NT2/D1 (cell line): ENCODE measurements at regions not wholly inside any gene's neighbourhood (a gene's known extent, or its start where the extent isn't known, plus 50 kb on each side); places are given as distances from the start of the nearest gene placed in this dataset.

Experiments used
- DNase-seq: peaks from one replicate; pipeline ENCODE4 v3.0.0-alpha.2; 2011; ENCODE audit warnings: low read depth, low spot score
- H3K27me3 ChIP-seq: 2 replicates; pipeline ENCODE4 v1.6.0; 2011; ENCODE audit warnings: mild to moderate bottlenecking; ENCODE audit not compliant: insufficient read length, insufficient read depth
- H3K36me3 ChIP-seq: 2 replicates; pipeline ENCODE4 v1.6.1; 2011; ENCODE audit warnings: mild to moderate bottlenecking, low read length, mixed read lengths; ENCODE audit not compliant: insufficient read depth, insufficient read length
- H3K4me1 ChIP-seq: 2 replicates; pipeline ENCODE4 v1.5.1; 2011; ENCODE audit not compliant: insufficient read depth, insufficient read length
- H3K4me3 ChIP-seq: 2 replicates; pipeline ENCODE4 v1.5.1; 2011; ENCODE audit warnings: low read depth; ENCODE audit not compliant: insufficient read length
- H3K9ac ChIP-seq: 2 replicates; pipeline ENCODE4 v1.6.0; 2011; ENCODE audit warnings: low read depth; ENCODE audit not compliant: insufficient read length
- H3K9me3 ChIP-seq: 2 replicates; pipeline ENCODE4 v1.5.1; 2011; ENCODE audit warnings: mild to moderate bottlenecking, low read length; ENCODE audit not compliant: insufficient read depth
- SUZ12 ChIP-seq: IDR thresholded peaks from 2 replicates; pipeline ENCODE4 v1.6.1; 2011; ENCODE audit not compliant: insufficient read length, insufficient read depth; ENCODE audit errors: extremely low read depth
- YY1 ChIP-seq: IDR thresholded peaks from 2 replicates; pipeline ENCODE4 v1.6.1; 2011; ENCODE audit not compliant: insufficient read length, insufficient read depth
- ZNF274 ChIP-seq: IDR thresholded peaks from 2 replicates; pipeline ENCODE4 v1.6.1; 2011; ENCODE audit warnings: mild to moderate bottlenecking, low read depth, low read length

DNA sequence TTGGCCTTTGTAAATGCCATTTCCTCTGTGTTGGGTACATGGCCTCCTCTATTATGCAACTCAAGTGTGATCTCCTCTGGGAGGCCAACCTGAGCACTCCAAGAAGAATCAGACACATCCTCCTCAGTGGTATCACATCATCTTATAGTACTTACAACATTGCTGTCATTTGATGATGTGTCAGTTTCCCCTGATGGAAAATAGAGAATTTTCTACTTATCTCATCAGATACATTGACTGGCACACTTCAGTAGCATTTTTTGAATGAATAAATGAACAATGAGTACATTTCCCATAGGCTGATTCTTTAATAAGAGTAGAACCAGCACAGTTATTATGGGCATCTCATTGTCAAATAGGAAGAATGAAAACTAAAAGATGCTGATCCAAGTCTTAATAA, 86.6 kb upstream of the NXPH2 start:
- no peaks in the 10 kb centered on the region for H3K27me3 ChIP-seq
- H3K36me3 ChIP-seq = no peaks in the 10 kb centered on the region
- H3K4me1 ChIP-seq = no peaks in the 10 kb centered on the region
- no peaks in the 10 kb centered on the region for H3K9me3 ChIP-seq
- no peak overlapping the region for H3K9ac ChIP-seq
- no peak for TF ChIP-seq ZNF274
- TF ChIP-seq SUZ12 = no peak
- TF ChIP-seq YY1 = no peak
- DNase-seq = no peak
- H3K4me3 ChIP-seq = no peak overlapping the region

- no peaks in the 10 kb centered on the region for H3K9me3 ChIP-seq
- H3K4me1 ChIP-seq = no peaks in the 10 kb centered on the region
- no peak for TF ChIP-seq ZNF274
- TF ChIP-seq SUZ12 = no peak
- TF ChIP-seq YY1 = no peak
- H3K27me3 ChIP-seq = no peaks in the 10 kb centered on the region
- no peaks in the 10 kb centered on the region for H3K36me3 ChIP-seq
- H3K4me3 ChIP-seq = no peak overlapping the region
- no peak overlapping the region for H3K9ac ChIP-seq
- DNase-seq = no peak
Measured at GRCh38 chr2:138853761-138854160, 73.6 kb upstream of the NXPH2 start.

DNA sequence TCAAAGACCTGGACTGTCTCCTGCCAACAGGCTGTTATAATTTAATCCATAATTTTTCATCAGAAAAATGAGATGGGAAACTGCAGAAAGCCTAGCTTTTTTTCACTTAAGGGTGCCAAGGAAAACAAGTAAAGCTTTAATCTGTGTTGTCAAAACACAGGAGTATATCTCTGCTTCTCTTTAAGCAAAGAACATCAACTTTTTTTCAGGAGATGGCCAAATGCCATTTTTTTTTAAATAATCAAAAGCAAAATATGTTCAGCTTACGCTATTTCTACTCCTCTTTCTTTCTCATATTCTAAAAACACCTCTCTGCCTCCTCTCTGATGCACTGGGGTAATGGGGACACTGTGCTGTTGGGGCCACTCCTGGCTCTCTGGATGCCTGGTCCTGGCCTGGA, 73.1 kb upstream of the NXPH2 start:
- no peaks in the 10 kb centered on the region for H3K9me3 ChIP-seq
- no peaks in the 10 kb centered on the region for H3K4me1 ChIP-seq
- H3K4me3 ChIP-seq = no peak overlapping the region
- no peaks in the 10 kb centered on the region for H3K27me3 ChIP-seq
- no peak overlapping the region for H3K9ac ChIP-seq
- H3K36me3 ChIP-seq = no peaks in the 10 kb centered on the region
- TF ChIP-seq SUZ12 = no peak
- TF ChIP-seq YY1 = no peak
- TF ChIP-seq ZNF274 = no peak
- DNase-seq = no peak

GRCh38 chr2:138846216-138846821, 66.1 kb upstream of the NXPH2 start:
- no peaks in the 10 kb centered on the region for H3K9me3 ChIP-seq
- H3K4me1 ChIP-seq = no peaks in the 10 kb centered on the region
- H3K9ac ChIP-seq = no peak overlapping the region
- H3K4me3 ChIP-seq = no peak overlapping the region
- no peaks in the 10 kb centered on the region for H3K27me3 ChIP-seq
- no peak for DNase-seq
- no peak for TF ChIP-seq SUZ12
- no peak for TF ChIP-seq YY1
- TF ChIP-seq ZNF274 = no peak
- H3K36me3 ChIP-seq = no peaks in the 10 kb centered on the region

- Histone ChIP-seq H3K36me3 (no peaks in the 10 kb centered on the region), H3K4me3 (no peak overlapping the region), H3K9ac (no peak overlapping the region), H3K4me1 (no peaks in the 10 kb centered on the region), H3K9me3 (no peaks in the 10 kb centered on the region), H3K27me3 (no peaks in the 10 kb centered on the region)
- TF ChIP-seq SUZ12 = no peak
- no peak for TF ChIP-seq YY1
- TF ChIP-seq ZNF274 = no peak
- DNase-seq = no peak
Measured at GRCh38 chr2:138842341-138842740, 62.2 kb upstream of the NXPH2 start.

GRCh38 chr2:138841459-138841858, 61.3 kb upstream of the NXPH2 start:
- no peak overlapping the region for H3K9ac ChIP-seq
- H3K4me3 ChIP-seq = no peak overlapping the region
- H3K27me3 ChIP-seq = no peaks in the 10 kb centered on the region
- no peak for DNase-seq
- no peak for TF ChIP-seq ZNF274
- TF ChIP-seq YY1 = no peak
- no peak for TF ChIP-seq SUZ12
- H3K4me1 ChIP-seq = no peaks in the 10 kb centered on the region
- no peaks in the 10 kb centered on the region for H3K9me3 ChIP-seq
- H3K36me3 ChIP-seq = no peaks in the 10 kb centered on the region

GRCh38 chr2:138838851-138839620, 58.8 kb upstream of the NXPH2 start:
- no peaks in the 10 kb centered on the region for H3K9me3 ChIP-seq
- no peaks in the 10 kb centered on the region for H3K36me3 ChIP-seq
- no peak for DNase-seq
- TF ChIP-seq ZNF274 (no peak), YY1 (no peak), SUZ12 (no peak)
- H3K4me3 ChIP-seq = no peak overlapping the region
- no peak overlapping the region for H3K9ac ChIP-seq
- H3K4me1 ChIP-seq = no peaks in the 10 kb centered on the region
- H3K27me3 ChIP-seq = no peaks in the 10 kb centered on the region

- Histone ChIP-seq H3K4me3 (no peak overlapping the region), H3K36me3 (no peaks in the 10 kb centered on the region), H3K27me3 (no peaks in the 10 kb centered on the region), H3K4me1 (no peaks in the 10 kb centered on the region), H3K9me3 (no peaks in the 10 kb centered on the region), H3K9ac (no peak overlapping the region)
- DNase-seq = no peak
- TF ChIP-seq YY1 (no peak), SUZ12 (no peak), ZNF274 (no peak)
Measured at GRCh38 chr2:138831691-138832090, 51.5 kb upstream of the NXPH2 start.
